ENCODE measurements at regions not wholly inside any gene's neighbourhood (a gene's known extent, or its start where the extent isn't known, plus 50 kb on each side); places are given as distances from the start of the nearest gene placed in this dataset.

GRCh38 chr1:87220993-87221392, 107.7 kb upstream of the LMO4 start:
- DNase-seq, result no peak

- DNase-seq, result no peak
Measured at GRCh38 chr1:87224201-87224600, 104.5 kb upstream of the LMO4 start.

DNA sequence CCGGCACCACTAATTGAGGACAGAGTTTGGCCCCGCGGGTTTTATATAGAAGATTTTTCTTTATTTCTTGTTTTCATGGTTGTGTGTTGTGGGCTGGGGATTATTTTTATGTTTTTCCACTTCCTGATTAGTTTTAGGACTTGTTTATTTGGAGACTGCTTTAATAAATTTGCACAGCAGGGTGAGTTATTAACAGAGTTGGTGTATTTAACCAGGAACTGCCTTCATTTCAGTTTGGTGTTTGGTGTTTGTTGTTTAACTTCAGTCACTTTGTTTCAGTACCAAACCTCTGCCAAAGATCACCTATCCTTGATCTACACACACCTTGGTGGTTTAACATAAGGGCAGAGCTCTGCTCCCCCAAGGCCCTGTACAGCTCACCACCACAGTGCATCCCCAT, 103.5 kb upstream of the LMO4 start:
- no peak for DNase-seq

- DNase-seq, result peak in 7 of 51 donors; percentile 3 to 43 (median 5)
Measured at GRCh38 chr1:87226341-87226760, 102.3 kb upstream of the LMO4 start.

GRCh38 chr1:87227651-87228050, 101.0 kb upstream of the LMO4 start:
- no peak for DNase-seq

- DNase-seq, result no peak
Measured at GRCh38 chr1:87230501-87230900, 98.2 kb upstream of the LMO4 start.

DNA sequence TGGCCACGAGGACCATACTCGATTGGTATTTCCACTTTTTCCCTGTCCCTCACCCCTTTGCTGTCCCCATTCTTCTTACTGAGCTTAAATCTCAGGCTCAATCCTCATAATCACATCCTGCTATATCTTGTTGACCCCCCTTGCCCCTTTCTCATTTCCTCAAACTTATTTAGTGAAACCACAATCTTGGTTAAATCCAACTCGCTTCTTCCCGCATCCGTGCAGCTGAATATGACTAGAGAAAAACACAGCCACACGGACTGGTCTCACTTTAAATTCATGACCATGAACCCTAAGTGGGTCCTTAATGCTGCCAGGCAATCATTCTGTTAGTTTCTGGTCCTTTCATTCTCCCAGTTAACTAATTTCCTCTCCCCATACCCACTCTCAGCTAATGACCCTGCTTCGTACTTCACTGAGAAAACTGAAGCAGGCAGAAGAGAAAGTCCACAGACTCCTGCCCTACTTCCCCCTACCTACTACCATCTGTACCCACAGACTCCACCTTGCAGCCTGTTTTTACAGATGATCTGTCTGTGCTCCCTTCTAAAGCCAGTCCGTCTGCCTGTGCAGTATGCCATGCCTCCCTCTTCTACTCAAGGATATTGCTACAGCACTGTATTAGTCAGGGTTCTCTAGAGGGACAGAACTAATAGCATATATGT, 96.8 kb upstream of the LMO4 start:
- DNase-seq, result no peak

DNA sequence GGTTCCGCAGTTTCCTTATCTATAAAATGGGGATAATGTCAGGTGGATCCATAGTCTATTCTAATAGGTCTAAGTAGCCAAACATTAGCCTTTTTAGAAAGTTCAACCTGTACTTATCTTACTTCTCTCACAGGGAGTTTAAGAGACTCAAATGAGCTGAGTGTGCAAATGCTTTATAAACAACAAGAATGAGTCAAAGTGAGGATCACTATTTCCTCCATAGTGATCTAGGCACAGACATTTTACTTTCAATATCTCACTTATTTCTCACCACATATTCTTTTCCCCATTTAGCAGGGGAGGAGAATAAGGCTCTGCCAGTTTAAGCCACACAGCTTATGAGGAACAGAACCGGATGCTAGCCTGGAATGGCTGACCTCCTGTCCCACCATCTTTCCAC, 92.1 kb upstream of the LMO4 start:
- no peak for DNase-seq

DNA sequence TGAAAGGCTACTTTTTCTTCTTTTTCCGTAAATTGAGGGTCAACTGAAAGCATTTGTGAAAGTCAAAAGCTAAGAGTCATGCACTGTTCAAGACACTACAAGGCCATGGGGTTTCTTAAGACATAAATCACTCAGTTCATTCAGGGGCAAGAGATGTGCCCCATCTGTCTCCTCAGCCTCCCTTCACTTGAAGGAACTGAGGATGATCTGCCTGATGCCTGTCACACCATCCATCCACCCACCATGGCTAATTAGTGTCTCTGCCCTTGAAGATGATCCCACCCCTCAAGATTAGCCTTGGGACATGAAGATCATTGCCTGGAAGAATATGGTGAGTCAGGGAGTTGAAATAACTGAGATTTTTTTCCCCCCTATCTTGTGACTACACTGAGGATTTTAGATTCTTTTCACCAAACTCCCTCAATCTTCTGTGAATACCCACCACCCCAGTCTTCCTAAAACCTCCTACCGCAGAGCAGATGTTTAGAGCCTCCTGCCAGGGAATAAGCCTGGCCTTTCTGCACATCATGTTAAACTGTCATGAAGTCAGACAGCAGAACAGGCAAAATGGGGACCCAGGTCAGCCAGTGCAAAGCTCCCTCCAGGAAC, 88.6 kb upstream of the LMO4 start:
- no peak for DNase-seq

DNA sequence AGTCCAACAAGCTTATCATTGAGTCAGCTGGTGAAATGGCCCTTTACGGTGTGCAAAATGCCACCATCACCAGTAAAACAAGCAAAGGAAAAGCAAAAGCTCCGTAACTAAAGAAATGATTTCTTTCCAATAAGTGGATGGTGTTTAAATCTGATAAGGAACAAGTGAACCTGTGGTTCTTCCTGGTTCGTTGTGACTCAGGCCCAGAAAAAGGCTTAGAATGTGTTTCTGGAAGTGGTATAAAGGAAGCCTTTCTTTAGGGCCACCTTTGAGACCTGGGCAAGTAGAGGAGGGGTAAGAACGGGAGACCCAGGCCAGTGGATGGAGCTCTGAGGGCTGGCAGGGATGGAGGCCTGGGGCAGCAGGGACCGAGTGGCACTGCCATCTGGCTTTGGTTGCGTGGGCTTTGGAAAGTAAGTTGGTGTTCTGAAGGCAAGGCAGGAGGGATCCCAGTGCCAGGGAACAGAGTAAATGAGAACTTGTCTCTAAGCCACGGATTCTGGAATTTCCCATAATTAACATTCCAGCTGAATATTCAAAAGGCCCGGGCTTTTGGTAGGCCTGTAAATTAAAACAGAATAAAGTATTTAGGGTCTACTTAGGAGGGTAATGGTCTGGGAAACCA, 87.9 kb upstream of the LMO4 start:
- DNase-seq, result peak in 19 of 51 donors; percentile 1 to 49 (median 12)

- no peak for DNase-seq
Measured at GRCh38 chr1:87242445-87243185, 86.1 kb upstream of the LMO4 start.

DNA sequence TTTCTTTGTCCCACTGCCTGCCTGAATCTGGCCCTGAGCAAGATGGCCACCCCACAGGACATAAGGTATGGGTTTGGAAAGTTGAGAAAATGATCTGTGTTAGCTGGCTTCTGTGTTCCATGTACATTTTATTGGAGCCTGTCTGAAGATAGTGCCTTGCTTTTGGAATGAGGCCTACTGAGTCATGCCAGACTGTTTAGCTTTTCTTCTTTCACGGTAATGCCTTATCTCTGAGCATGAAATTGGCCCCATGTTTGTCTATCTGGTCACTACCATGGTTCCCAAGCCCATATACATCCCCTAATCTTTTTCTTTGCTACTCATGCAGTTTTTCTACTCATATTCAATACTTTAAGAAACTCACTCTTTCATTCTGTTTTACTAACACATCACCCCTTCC, 85.1 kb upstream of the LMO4 start:
- DNase-seq, result no peak

DNA sequence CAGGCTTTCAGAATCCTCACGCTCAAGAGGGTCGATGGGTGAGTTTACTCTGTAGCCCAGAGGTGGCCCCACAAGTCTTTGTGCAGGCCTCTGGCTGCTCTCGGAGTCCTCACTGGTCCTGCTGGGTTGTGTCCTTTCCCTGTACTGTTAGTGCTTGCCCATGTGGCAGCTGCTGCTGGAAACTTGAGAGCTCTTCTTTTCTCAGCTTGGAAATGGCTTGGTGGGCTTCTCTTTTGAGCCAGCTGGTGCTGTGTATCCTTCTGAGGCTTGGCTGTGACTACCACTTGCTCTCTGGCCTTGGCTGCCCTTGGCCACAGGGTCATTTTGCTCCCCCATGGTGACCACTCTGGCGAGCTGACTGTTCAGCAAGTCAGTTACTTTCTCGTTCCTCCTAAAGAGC, 82.2 kb upstream of the LMO4 start:
- no peak for DNase-seq

DNA sequence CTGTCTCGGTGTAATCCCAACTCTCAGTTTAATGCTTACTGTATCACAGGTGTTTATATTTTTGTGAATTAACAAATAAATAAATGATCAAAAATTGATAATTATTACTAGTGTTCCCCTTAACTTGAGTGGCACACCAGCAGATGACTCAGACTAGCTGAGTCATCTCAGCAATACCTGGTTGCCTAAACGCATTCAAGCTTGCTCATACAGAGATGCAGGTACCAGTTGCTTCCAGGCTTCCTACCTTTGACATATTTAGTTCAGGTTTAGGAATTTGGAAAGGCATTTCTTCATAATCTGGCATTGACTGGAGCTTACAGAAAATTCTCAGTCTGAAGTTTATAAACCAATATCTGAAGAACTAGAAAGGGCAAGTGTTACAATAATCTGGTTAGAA, 78.9 kb upstream of the LMO4 start:
- DNase-seq, result no peak

DNA sequence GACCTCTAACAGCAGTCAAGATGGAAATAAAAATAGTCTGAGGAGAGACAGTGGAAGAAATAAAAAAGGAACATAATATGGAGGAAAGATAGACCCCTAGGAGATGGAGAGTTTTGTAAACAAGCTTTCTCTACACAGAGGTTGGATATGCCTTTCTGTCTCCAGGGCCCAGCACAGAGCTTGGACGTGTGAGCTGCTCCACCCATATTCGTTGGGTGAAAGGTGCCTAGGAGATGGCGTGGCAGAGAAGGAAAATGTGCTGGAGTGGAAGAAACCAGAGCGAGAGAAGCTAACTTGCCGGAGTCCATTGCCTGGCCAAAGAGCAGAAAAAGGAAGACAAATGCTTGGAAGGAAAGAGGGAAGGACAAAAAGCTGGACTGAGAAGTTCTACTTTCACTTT, 78.3 kb upstream of the LMO4 start:
- no peak for DNase-seq

- DNase-seq, result no peak
Measured at GRCh38 chr1:87252406-87252805, 76.3 kb upstream of the LMO4 start.

GRCh38 chr1:87262688-87263087, 66.0 kb upstream of the LMO4 start:
- DNase-seq, result no peak

DNA sequence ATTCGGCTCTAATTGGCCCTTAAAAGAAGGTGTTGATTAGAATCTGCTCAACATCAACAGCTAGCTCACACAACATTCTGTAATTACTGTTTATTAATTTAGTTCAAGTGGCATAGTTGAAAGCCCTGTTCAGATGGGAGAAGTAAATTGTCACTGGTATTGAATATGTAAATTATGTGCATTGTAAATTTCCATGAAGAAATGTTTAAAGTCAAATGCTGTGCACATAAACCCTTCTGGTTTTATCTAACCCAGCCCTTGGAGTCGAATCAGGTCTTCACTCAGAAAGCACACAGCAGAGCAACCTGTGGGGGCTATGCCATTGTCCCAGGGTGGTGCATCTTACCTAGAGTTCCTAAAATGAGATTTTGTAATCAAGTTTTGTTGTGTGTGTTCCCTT, 65.4 kb upstream of the LMO4 start:
- DNase-seq, result no peak

DNA sequence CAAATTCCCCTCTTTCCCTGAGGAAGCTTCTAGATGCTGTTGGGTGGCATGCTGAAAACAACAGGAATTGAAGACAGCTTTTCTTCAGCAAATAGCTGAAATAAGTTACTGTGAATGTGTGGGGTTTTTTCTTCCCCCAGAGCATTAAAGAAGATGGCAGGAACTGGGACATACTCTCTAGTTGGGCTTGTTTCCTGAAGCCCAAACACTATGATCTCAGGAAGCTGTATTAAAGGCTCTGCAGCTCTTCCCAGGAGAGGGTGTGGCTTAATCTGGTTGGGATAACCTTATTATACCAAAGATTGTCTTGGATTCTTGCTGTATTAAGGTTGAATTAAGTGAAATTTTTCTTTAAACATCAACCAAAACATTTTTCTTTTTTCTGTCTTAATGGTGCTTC, 64.9 kb upstream of the LMO4 start:
- DNase-seq, result no peak

GRCh38 chr1:87264976-87265375, 63.7 kb upstream of the LMO4 start:
- no peak for DNase-seq

DNA sequence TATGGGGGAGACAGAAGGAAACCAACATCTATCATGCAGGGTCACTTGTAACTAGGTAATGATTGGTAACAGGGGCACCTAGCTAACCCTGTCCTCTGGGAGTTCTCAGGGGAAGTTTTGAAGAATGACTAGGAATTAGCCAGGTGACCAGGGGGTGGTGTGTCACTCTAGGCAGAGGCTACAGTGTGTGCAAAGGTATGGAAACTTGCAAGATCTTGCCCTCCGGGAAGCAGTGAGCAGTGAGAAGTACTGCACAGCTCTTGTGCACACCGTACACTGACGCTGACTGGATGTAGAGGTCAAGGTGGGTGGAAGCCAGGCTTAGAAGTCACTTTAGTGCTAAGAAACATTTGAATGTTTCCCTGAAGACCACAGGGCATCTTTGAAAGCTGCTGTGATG, 62.9 kb upstream of the LMO4 start:
- DNase-seq, result no peak

GRCh38 chr1:87268111-87268510, 60.6 kb upstream of the LMO4 start:
- no peak for DNase-seq

GRCh38 chr1:87269921-87270320, 58.8 kb upstream of the LMO4 start:
- DNase-seq, result no peak

Data from hypothalamus (tissue), 51 donors.